ACHN (cell line): ENCODE measurements at regions not wholly inside any gene's neighbourhood (a gene's known extent, or its start where the extent isn't known, plus 50 kb on each side); places are given as distances from the start of the nearest gene placed in this dataset.

Source experiments
- DNase-seq: peaks from one replicate; pipeline ENCODE4 v3.0.0-alpha.2; 2015
- in situ Hi-C: cut with HindIII; loops from 2 replicates; pipeline ENCODE4 v1.10.0; 2017; ENCODE audit warnings: low sequenced_read_pairs, low pct_ligation_motif_present, low pct_unique_long_range_greater_than_20kb

GRCh38 chr7:41633690-41634089 lies 69.2 kb downstream of the INHBA start:
- in situ Hi-C loops = no loop called here

GRCh38 chr7:41630741-41631140 lies 72.1 kb downstream of the INHBA start:
- DNase-seq = no peak
- in situ Hi-C loops = no loop called here

More at GRCh38 chr7:41633690-41634089, 69.2 kb downstream of the INHBA start:
- no peak for DNase-seq

GRCh38 chr7:41629711-41630111 lies 73.2 kb downstream of the INHBA start:
- no peak for DNase-seq
- in situ Hi-C loops = no loop called here

- no peak for DNase-seq
- in situ Hi-C loops = no loop called here
These were observed 74.0 kb downstream of the INHBA start for GRCh38 chr7:41628901-41629300.

- in situ Hi-C loops = no loop called here
These were observed 75.1 kb downstream of the INHBA start for GRCh38 chr7:41627645-41628298.

GRCh38 chr7:41624818-41625217 lies 78.1 kb downstream of the INHBA start:
- no peak for DNase-seq
- in situ Hi-C loops = no loop called here

More at GRCh38 chr7:41627645-41628298, 75.1 kb downstream of the INHBA start:
- no peak for DNase-seq

- in situ Hi-C loops = no loop called here
- DNase-seq = no peak
These were observed 80.7 kb downstream of the INHBA start for GRCh38 chr7:41621953-41622831.

- in situ Hi-C loops = no loop called here
- no peak for DNase-seq
These were observed 84.9 kb downstream of the INHBA start for GRCh38 chr7:41617987-41618386.

GRCh38 chr7:41612798-41613197 lies 90.1 kb downstream of the INHBA start:
- in situ Hi-C loops = no loop called here
- DNase-seq = no peak

- no peak for DNase-seq
- in situ Hi-C loops = no loop called here
These were observed 90.5 kb downstream of the INHBA start for GRCh38 chr7:41612386-41612785.

- in situ Hi-C loops = no loop called here
- no peak for DNase-seq
These were observed 94.4 kb downstream of the INHBA start for GRCh38 chr7:41608447-41608846.

- in situ Hi-C loops = no loop called here
- DNase-seq = no peak
These were observed 98.9 kb downstream of the INHBA start for GRCh38 chr7:41603985-41604384.

- in situ Hi-C loops = no loop called here
- no peak for DNase-seq
These were observed 103.1 kb downstream of the INHBA start for GRCh38 chr7:41599760-41600159.

- DNase-seq = no peak
- in situ Hi-C loops = no loop called here
These were observed 110.1 kb downstream of the INHBA start for GRCh38 chr7:41592794-41593193.

GRCh38 chr7:41592236-41592635 lies 110.7 kb downstream of the INHBA start:
- in situ Hi-C loops = no loop called here
- no peak for DNase-seq

GRCh38 chr7:41590986-41591385 lies 111.9 kb downstream of the INHBA start:
- DNase-seq = no peak
- in situ Hi-C loops = no loop called here

GRCh38 chr7:41588341-41588740 lies 114.5 kb downstream of the INHBA start:
- in situ Hi-C loops = no loop called here
- DNase-seq = no peak

GRCh38 chr7:41586931-41587640 lies 115.8 kb downstream of the INHBA start:
- DNase-seq = no peak
- in situ Hi-C loops = no loop called here

GRCh38 chr7:41584746-41585145 lies 118.1 kb downstream of the INHBA start:
- in situ Hi-C loops = no loop called here
- DNase-seq = no peak
